ENCODE measurements at regions not wholly inside any gene's neighbourhood (a gene's known extent, or its start where the extent isn't known, plus 50 kb on each side); places are given as distances from the start of the nearest gene placed in this dataset.

DNA sequence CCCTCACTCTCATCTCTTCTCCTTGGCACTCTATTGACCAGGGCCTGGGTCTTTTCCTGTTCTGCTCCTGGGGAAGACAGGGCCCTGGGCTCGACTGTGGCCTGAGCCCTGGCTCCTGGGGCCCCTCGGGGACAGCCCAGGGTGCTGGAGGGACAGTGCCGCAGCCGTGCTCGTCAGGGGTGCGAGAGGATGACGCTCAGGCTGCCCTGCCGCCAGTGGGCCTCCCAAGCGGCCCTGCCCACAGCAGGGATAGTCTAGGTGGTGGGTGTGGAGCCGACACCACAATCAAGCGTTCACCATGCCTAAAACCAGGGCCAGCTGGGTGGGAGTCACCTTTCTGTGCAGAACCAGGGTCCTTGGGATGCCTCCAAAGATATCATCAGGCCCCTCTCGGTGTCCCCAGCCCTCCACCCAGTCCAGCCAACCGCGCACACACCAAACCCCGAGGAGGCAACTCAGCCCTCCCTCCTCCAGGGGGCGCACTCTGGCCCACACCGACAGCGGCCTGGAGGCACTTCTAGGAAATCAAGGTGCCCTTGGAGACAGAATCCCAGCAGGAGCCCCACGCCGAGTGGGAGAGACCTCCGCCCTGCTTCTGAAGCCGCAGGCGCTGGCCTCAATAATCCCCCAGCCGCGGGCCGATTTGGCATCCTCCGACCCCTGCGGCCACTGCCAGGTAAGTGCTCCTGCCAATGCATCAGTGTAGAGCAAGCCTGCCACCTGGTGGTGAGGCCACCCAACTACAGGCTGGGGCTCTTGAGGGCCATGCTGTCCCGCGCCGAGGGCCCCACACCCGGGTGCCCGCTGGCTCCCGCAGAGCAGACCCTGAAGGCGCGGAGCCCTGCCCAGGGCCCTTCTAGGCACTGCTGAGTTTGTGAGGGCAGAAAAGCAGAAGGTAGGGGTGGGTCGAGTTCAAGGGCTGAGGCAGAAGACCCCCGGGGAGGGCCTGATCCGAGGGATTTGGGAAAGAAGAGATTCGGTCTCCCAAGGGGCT is 496.4 kb downstream of the BUD13 start:
- BruUV-seq (replicated peaks) = no TSS peak
- intact Hi-C loops (cut with micrococcal nuclease; ENCODE audit: unreplicated experiment) = loop anchor here (1.0 to 10.0 kb wide), 12 partner anchors 18 to 1502 kb away; partner anchors contain the start of gene CADM1

DNA sequence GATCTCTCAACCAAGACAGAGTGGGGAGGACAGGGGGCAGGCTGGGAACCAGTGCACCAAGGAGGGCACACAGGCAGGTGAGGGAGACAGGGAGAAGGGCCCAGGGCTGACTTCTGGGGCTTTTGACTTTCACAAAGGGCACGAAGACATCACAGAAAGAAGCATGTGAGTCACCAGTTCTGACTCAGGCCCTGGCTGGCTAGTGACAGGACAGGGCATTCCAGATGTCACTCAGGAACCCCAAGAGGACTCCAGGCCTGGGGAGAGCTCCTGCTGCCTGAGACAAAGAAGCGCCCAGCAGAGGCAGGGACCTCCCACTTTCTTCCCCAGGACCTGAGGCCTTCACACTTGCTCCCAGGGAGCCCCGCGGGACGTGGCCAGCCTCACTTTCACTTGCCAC is 497.2 kb downstream of the BUD13 start:
- intact Hi-C loops (cut with micrococcal nuclease; ENCODE audit: unreplicated experiment) = loop anchor here (1.0 to 10.0 kb wide), 12 partner anchors 19 to 1501 kb away; partner anchors contain the start of gene CADM1
- Histone ChIP-seq H3K4me1 (peaks cover 16% of the 10 kb centered on the region), H3K36me3 (ENCODE audit: control insufficient read depth, insufficient read depth, low read length) (no peaks in the 10 kb centered on the region), H3K9me3 (no peaks in the 10 kb centered on the region), H3K27me3 (replicated peaks; ENCODE audit: control insufficient read depth, insufficient read depth, low read length) (no peaks in the 10 kb centered on the region), H3K4me3 (ENCODE audit: low read depth, low read length) (no peak overlapping the region)
- Mint-ChIP-seq H3K36me3 (ENCODE audit: insufficient read depth, unreplicated experiment) (no peaks in the 10 kb centered on the region), H3K27ac (ENCODE audit: unreplicated experiment) (peak overlapping the region; percentile 17), H3K4me3 (ENCODE audit: unreplicated experiment) (no peak overlapping the region), H3K9me3 (ENCODE audit: unreplicated experiment) (no peaks in the 10 kb centered on the region), H3K4me1 (ENCODE audit: low read depth, unreplicated experiment) (peaks cover 18% of the 10 kb centered on the region), H3K27me3 (ENCODE audit: insufficient read depth, unreplicated experiment) (no peaks in the 10 kb centered on the region)
- CTCF ChIA-PET = interaction anchor here (0.6 kb wide), 1 partner anchor 277 kb away, joined by 3 read pairs; no protein-coding TSS in a partner anchor
- no TSS peak for BruUV-seq (replicated peaks)
- TF ChIP-seq, protein P1, sequence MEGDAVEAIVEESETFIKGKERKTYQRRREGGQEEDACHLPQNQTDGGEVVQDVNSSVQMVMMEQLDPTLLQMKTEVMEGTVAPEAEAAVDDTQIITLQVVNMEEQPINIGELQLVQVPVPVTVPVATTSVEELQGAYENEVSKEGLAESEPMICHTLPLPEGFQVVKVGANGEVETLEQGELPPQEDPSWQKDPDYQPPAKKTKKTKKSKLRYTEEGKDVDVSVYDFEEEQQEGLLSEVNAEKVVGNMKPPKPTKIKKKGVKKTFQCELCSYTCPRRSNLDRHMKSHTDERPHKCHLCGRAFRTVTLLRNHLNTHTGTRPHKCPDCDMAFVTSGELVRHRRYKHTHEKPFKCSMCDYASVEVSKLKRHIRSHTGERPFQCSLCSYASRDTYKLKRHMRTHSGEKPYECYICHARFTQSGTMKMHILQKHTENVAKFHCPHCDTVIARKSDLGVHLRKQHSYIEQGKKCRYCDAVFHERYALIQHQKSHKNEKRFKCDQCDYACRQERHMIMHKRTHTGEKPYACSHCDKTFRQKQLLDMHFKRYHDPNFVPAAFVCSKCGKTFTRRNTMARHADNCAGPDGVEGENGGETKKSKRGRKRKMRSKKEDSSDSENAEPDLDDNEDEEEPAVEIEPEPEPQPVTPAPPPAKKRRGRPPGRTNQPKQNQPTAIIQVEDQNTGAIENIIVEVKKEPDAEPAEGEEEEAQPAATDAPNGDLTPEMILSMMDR (IDR thresholded peaks at IDR 0.05; ENCODE audit: insufficient read depth in 1 of 2, low read depth in 1 of 2, low read length in 1 of 2, severe bottlenecking in 1 of 2, unreplicated experiment in 1 of 2) = no peak
- DNase-seq = no peak
- POLR2A ChIA-PET = no interaction called here

More for the DNA sequence above, 496.4 kb downstream of the BUD13 start:
- no peaks in the 10 kb centered on the region for H3K36me3 Mint-ChIP-seq (ENCODE audit: insufficient read depth, unreplicated experiment)
- ChIA-PET POLR2A (no interaction called here), CTCF (no interaction called here)
- TF ChIP-seq, protein P1 (IDR thresholded peaks at IDR 0.05; ENCODE audit: insufficient read depth in 1 of 2, low read depth in 1 of 2, low read length in 1 of 2, severe bottlenecking in 1 of 2, unreplicated experiment in 1 of 2) = peak; percentile 91 to 100
- Histone ChIP-seq H3K4me3 (ENCODE audit: low read depth, low read length) (peak overlapping the region; percentile 29), H3K27me3 (replicated peaks; ENCODE audit: control insufficient read depth, insufficient read depth, low read length) (no peaks in the 10 kb centered on the region), H3K36me3 (ENCODE audit: control insufficient read depth, insufficient read depth, low read length) (no peaks in the 10 kb centered on the region), H3K9me3 (no peaks in the 10 kb centered on the region), H3K4me1 (peaks cover 23% of the 10 kb centered on the region)
- no peaks in the 10 kb centered on the region for H3K9me3 Mint-ChIP-seq (ENCODE audit: unreplicated experiment)
- DNase-seq = peak; percentile 95 to 97
- H3K4me3 Mint-ChIP-seq (ENCODE audit: unreplicated experiment) = peak overlapping the region; percentile 64
- H3K4me1 Mint-ChIP-seq (ENCODE audit: low read depth, unreplicated experiment) = peaks cover 18% of the 10 kb centered on the region
- no peaks in the 10 kb centered on the region for H3K27me3 Mint-ChIP-seq (ENCODE audit: insufficient read depth, unreplicated experiment)
- peak overlapping the region; percentile 27 for H3K27ac Mint-ChIP-seq (ENCODE audit: unreplicated experiment)

DNA sequence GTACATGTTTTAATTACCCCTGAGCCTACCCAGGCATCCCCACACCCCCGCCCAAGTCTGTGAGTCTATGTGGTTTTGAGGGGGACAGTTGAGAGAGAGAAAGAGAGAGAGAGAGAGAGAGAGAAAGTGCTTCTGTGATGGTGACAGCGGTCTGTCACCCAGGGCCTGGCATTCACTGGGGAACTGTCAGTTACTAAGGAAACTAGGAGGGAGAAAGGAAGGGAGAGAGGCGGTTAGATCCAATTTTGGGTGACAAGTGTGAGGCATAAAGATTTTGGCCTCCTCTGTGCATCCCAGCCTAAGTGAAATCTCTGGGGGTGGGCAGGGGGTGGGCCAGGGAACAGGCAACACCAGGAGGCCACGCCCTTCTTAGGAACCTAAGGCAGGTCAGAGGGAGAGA is 498.3 kb downstream of the BUD13 start:
- Mint-ChIP-seq H3K9me3 (ENCODE audit: unreplicated experiment) (no peaks in the 10 kb centered on the region), H3K4me1 (ENCODE audit: low read depth, unreplicated experiment) (peaks cover 18% of the 10 kb centered on the region), H3K36me3 (ENCODE audit: insufficient read depth, unreplicated experiment) (no peaks in the 10 kb centered on the region), H3K27me3 (ENCODE audit: insufficient read depth, unreplicated experiment) (peaks cover under 1% of the 10 kb centered on the region), H3K27ac (ENCODE audit: unreplicated experiment) (no peak overlapping the region), H3K4me3 (ENCODE audit: unreplicated experiment) (no peak overlapping the region)
- Histone ChIP-seq H3K4me1 (peaks cover 14% of the 10 kb centered on the region), H3K36me3 (ENCODE audit: control insufficient read depth, insufficient read depth, low read length) (no peaks in the 10 kb centered on the region), H3K27me3 (replicated peaks; ENCODE audit: control insufficient read depth, insufficient read depth, low read length) (0 out of 2 replicates have a peak, but pooled peaks cover under 1% of the 10 kb centered on the region), H3K9me3 (no peaks in the 10 kb centered on the region), H3K4me3 (ENCODE audit: low read depth, low read length) (no peak overlapping the region)
- BruUV-seq (replicated peaks) = no TSS peak
- TF ChIP-seq, protein P1 (IDR thresholded peaks at IDR 0.05; ENCODE audit: insufficient read depth in 1 of 2, low read depth in 1 of 2, low read length in 1 of 2, severe bottlenecking in 1 of 2, unreplicated experiment in 1 of 2) = no peak
- ChIA-PET POLR2A (no interaction called here), CTCF (no interaction called here)
- peak in 1 of 2 experiments; percentile 23 for DNase-seq
- intact Hi-C loops (cut with micrococcal nuclease; ENCODE audit: unreplicated experiment) = loop anchor here (10.0 kb wide), 3 partner anchors 220 to 1500 kb away; partner anchors contain the start of gene CADM1

Data from Caco-2 (cell line).